ENCODE measurements at regions not wholly inside any gene's neighbourhood (a gene's known extent, or its start where the extent isn't known, plus 50 kb on each side); places are given as distances from the start of the nearest gene placed in this dataset.

DNA sequence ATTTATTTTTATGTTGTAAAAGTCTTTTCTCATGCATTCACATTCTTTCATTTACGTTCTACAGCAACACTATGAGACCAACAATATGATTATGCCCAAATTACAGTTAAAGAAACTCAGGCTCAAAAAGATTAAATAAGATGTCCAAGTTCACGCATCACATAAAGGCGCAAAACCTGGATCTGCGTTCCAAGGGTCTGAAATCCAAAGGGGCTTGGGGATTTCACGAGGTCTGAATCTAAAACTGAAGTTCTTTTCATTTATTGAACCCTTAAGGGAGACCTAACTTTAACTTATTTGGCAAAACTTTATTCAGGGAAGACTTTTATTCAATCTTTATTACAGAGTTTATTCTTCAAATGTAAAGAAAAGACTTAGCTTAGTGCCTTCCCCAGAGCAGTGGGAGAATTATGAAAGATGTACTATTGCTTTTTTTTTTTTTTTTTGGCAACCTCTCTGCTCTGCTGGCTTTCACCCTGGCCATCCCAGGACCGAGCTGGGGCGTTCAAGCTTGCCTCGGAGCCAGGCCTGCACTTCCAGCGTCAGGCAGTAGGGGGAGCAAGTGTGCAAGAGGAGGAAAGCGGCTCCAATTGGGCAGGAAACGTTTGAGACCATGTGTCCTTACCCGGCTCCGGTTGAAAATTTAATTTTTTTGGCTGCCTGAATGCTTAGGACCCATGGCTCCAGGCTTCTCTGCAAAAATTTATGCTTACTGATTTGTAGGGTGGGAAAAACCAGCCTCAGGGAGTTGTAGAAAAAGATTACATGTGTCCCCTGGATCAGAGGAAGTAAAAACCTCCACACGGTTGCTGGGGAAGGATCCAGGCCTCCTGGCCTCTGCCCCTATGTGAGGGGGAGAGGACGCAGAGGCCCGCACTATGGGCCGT lies 344.3 kb upstream of the KLF3 start:
- BruUV-seq (replicated peaks): no TSS peak
- DNase-seq (ENCODE audit: low spot score): peak; percentile 94
- peak overlapping the region; percentile 75 for H3K27ac ChIP-seq (ENCODE audit: low read depth, low read length, poor library complexity, severe bottlenecking)

DNA sequence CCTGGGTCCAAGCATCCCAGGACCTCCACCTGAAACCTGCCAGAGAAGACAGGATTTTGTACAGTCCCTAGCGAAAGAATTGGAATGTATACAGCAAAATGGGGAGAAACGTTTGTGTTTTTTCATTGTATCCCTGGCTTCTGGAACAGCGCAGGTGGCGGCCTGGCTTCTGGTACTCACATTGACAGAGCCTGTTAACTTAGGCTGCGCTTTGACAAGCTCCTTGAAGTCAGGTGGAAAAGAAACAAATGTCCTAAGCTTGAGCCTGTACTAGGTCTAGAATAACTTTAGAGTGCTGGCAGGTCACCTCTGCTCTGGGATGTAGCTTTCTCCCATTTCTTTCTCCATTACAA lies 343.7 kb upstream of the KLF3 start:
- no peak for DNase-seq (ENCODE audit: low spot score)
- H3K27ac ChIP-seq (ENCODE audit: low read depth, low read length, poor library complexity, severe bottlenecking): peak overlapping the region; percentile 66
- TF ChIP-seq, protein P1, sequence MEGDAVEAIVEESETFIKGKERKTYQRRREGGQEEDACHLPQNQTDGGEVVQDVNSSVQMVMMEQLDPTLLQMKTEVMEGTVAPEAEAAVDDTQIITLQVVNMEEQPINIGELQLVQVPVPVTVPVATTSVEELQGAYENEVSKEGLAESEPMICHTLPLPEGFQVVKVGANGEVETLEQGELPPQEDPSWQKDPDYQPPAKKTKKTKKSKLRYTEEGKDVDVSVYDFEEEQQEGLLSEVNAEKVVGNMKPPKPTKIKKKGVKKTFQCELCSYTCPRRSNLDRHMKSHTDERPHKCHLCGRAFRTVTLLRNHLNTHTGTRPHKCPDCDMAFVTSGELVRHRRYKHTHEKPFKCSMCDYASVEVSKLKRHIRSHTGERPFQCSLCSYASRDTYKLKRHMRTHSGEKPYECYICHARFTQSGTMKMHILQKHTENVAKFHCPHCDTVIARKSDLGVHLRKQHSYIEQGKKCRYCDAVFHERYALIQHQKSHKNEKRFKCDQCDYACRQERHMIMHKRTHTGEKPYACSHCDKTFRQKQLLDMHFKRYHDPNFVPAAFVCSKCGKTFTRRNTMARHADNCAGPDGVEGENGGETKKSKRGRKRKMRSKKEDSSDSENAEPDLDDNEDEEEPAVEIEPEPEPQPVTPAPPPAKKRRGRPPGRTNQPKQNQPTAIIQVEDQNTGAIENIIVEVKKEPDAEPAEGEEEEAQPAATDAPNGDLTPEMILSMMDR (conservative IDR thresholded peaks at IDR 0.05; ENCODE audit: low read depth, low read length): no peak
- TF ChIP-seq EZH2 (IDR thresholded peaks at IDR 0.05; ENCODE audit: borderline replicate concordance, low read depth, low read length, poor library complexity, severe bottlenecking): no peak
- ChIA-PET POLR2A (ENCODE audit: low non-redundant PET) (no interaction called here), CTCF (interaction anchor here (1.0 to 1.9 kb wide), 3 partner anchors 136 to 354 kb away, joined by 4 to 22 read pairs (median 6); no protein-coding TSS in a partner anchor)
- peaks cover 38% of the 10 kb centered on the region for H3K4me1 ChIP-seq (ENCODE audit: insufficient read depth, low read length, poor library complexity, severe bottlenecking)
- no peaks in the 10 kb centered on the region for H3K9me3 ChIP-seq (ENCODE audit: low read depth, low read length, poor library complexity, severe bottlenecking)
- no peaks in the 10 kb centered on the region for H3K36me3 ChIP-seq (ENCODE audit: insufficient read depth, low read length, poor library complexity, severe bottlenecking)
- BruUV-seq (replicated peaks): no TSS peak
- H3K27me3 ChIP-seq (replicated peaks; ENCODE audit: insufficient read depth, low read depth, low read length, poor library complexity): no peaks in the 10 kb centered on the region
- H3K4me3 ChIP-seq (ENCODE audit: low read depth, low read length, poor library complexity, severe bottlenecking): no peak overlapping the region
- intact Hi-C loops (cut with micrococcal nuclease; ENCODE audit: unreplicated experiment): loop anchor here (1.0 to 5.0 kb wide), 2 partner anchors 143 to 411 kb away; no protein-coding TSS in a partner anchor

More for the DNA sequence above, 344.3 kb upstream of the KLF3 start:
- H3K9me3 ChIP-seq (ENCODE audit: low read depth, low read length, poor library complexity, severe bottlenecking): no peaks in the 10 kb centered on the region
- TF ChIP-seq EZH2 (IDR thresholded peaks at IDR 0.05; ENCODE audit: borderline replicate concordance, low read depth, low read length, poor library complexity, severe bottlenecking): no peak
- TF ChIP-seq, protein P1 (conservative IDR thresholded peaks at IDR 0.05; ENCODE audit: low read depth, low read length): peak; percentile 97
- CTCF ChIA-PET: interaction anchor here (0.6 to 1.9 kb wide), 5 partner anchors 8 to 355 kb away, joined by 3 to 22 read pairs (median 4); no protein-coding TSS in a partner anchor
- H3K36me3 ChIP-seq (ENCODE audit: insufficient read depth, low read length, poor library complexity, severe bottlenecking): no peaks in the 10 kb centered on the region
- peak overlapping the region; percentile 24 for H3K4me3 ChIP-seq (ENCODE audit: low read depth, low read length, poor library complexity, severe bottlenecking)
- POLR2A ChIA-PET (ENCODE audit: low non-redundant PET): no interaction called here
- H3K4me1 ChIP-seq (ENCODE audit: insufficient read depth, low read length, poor library complexity, severe bottlenecking): peaks cover 38% of the 10 kb centered on the region
- H3K27me3 ChIP-seq (replicated peaks; ENCODE audit: insufficient read depth, low read depth, low read length, poor library complexity): no peaks in the 10 kb centered on the region
- intact Hi-C loops (cut with micrococcal nuclease; ENCODE audit: unreplicated experiment): loop anchor here (1.0 to 5.0 kb wide), 4 partner anchors 142 to 412 kb away; no protein-coding TSS in a partner anchor

DNA sequence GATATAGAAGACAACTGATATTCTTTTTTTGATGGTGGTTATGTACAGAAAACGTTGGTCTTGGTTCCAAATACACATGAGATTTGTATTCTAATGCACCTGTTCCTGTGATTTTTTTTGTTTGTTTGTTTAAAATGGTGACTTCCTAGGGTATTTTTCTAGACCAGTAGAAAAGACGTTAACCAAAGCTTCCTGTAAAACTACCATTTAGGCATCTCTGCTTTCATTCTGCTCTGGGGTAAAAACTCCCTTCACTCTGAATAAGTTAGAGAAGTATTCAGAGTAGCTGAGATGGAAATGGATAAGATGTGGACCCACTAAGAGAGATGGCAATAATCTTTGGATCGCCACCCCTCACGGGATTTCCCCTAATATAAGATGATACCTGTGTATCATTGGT lies 343.2 kb upstream of the KLF3 start:
- no peaks in the 10 kb centered on the region for H3K9me3 ChIP-seq (ENCODE audit: low read depth, low read length, poor library complexity, severe bottlenecking)
- H3K4me1 ChIP-seq (ENCODE audit: insufficient read depth, low read length, poor library complexity, severe bottlenecking): peaks cover 38% of the 10 kb centered on the region
- DNase-seq (ENCODE audit: low spot score): no peak
- H3K4me3 ChIP-seq (ENCODE audit: low read depth, low read length, poor library complexity, severe bottlenecking): no peak overlapping the region
- H3K27ac ChIP-seq (ENCODE audit: low read depth, low read length, poor library complexity, severe bottlenecking): peak overlapping the region; percentile 66
- no peak for TF ChIP-seq EZH2 (IDR thresholded peaks at IDR 0.05; ENCODE audit: borderline replicate concordance, low read depth, low read length, poor library complexity, severe bottlenecking)
- TF ChIP-seq, protein P1 (conservative IDR thresholded peaks at IDR 0.05; ENCODE audit: low read depth, low read length): no peak
- POLR2A ChIA-PET (ENCODE audit: low non-redundant PET): no interaction called here
- no peaks in the 10 kb centered on the region for H3K36me3 ChIP-seq (ENCODE audit: insufficient read depth, low read length, poor library complexity, severe bottlenecking)
- H3K27me3 ChIP-seq (replicated peaks; ENCODE audit: insufficient read depth, low read depth, low read length, poor library complexity): no peaks in the 10 kb centered on the region
- CTCF ChIA-PET: no interaction called here
- BruUV-seq (replicated peaks): no TSS peak
- intact Hi-C loops (cut with micrococcal nuclease; ENCODE audit: unreplicated experiment): loop anchor here (1.0 to 5.0 kb wide), 2 partner anchors 144 to 410 kb away; no protein-coding TSS in a partner anchor

Measured in A673 (cell line).